ENCODE measurements at regions not wholly inside any gene's neighbourhood (a gene's known extent, or its start where the extent isn't known, plus 50 kb on each side); places are given as distances from the start of the nearest gene placed in this dataset.

- Mint-ChIP-seq H3K27ac (no peak overlapping the region), H3K4me3 (no peak overlapping the region), H3K27me3 (no peaks in the 10 kb centered on the region), H3K9me3 (peaks cover 9% of the 10 kb centered on the region), H3K36me3 (ENCODE audit: low read depth) (no peaks in the 10 kb centered on the region), H3K4me1 (ENCODE audit: low read depth) (no peaks in the 10 kb centered on the region)
- H3K9me3 ChIP-seq (ENCODE audit: control insufficient read depth in 1 of 2, insufficient read depth in 1 of 2, low read length in 2 of 2) = no peaks in the 10 kb centered on the region
- H3K4me3 ChIP-seq (ENCODE audit: low read length) = no peak overlapping the region
- H3K4me1 ChIP-seq (ENCODE audit: insufficient read depth, low read length) = no peaks in the 10 kb centered on the region
- ATAC-seq (ENCODE audit: poor library complexity) (no peak), DNase-seq (no peak)
- H3K27ac ChIP-seq (ENCODE audit: low read depth in 1 of 2, low read length in 2 of 2) = no peak overlapping the region
- POLR2A ChIA-PET = no interaction called here
- no peaks in the 10 kb centered on the region for H3K27me3 ChIP-seq (ENCODE audit: control insufficient read depth in 1 of 2, insufficient read depth in 2 of 2, low read length in 2 of 2)
- CTCF ChIA-PET = no interaction called here
- no peaks in the 10 kb centered on the region for H3K36me3 ChIP-seq (ENCODE audit: insufficient read depth, low read length)
- TF ChIP-seq CTCF (IDR thresholded peaks at IDR 0.05) = no peak
- intact Hi-C loops (cut with DNase I, micrococcal nuclease) = no loop called here
These were observed 430.4 kb downstream of the CAAP1 start for GRCh38 chr9:26462213-26462612.

GRCh38 chr9:26460624-26461023, 432.0 kb downstream of the CAAP1 start:
- no peaks in the 10 kb centered on the region for H3K36me3 ChIP-seq (ENCODE audit: insufficient read depth, low read length)
- H3K9me3 ChIP-seq (ENCODE audit: control insufficient read depth in 1 of 2, insufficient read depth in 1 of 2, low read length in 2 of 2) = no peaks in the 10 kb centered on the region
- POLR2A ChIA-PET = no interaction called here
- no peak overlapping the region for H3K27ac Mint-ChIP-seq
- peaks cover 9% of the 10 kb centered on the region for H3K9me3 Mint-ChIP-seq
- DNase-seq = no peak
- ATAC-seq (ENCODE audit: poor library complexity) = no peak
- H3K36me3 Mint-ChIP-seq (ENCODE audit: low read depth) = no peaks in the 10 kb centered on the region
- intact Hi-C loops (cut with DNase I, micrococcal nuclease) = no loop called here
- CTCF ChIA-PET = no interaction called here
- no peaks in the 10 kb centered on the region for H3K27me3 Mint-ChIP-seq
- no peak overlapping the region for H3K4me3 Mint-ChIP-seq
- H3K4me1 ChIP-seq (ENCODE audit: insufficient read depth, low read length) = no peaks in the 10 kb centered on the region
- no peak overlapping the region for H3K27ac ChIP-seq (ENCODE audit: low read depth in 1 of 2, low read length in 2 of 2)
- H3K4me1 Mint-ChIP-seq (ENCODE audit: low read depth) = no peaks in the 10 kb centered on the region
- TF ChIP-seq CTCF (IDR thresholded peaks at IDR 0.05) = no peak
- H3K27me3 ChIP-seq (ENCODE audit: control insufficient read depth in 1 of 2, insufficient read depth in 2 of 2, low read length in 2 of 2) = no peaks in the 10 kb centered on the region
- H3K4me3 ChIP-seq (ENCODE audit: low read length) = no peak overlapping the region

- intact Hi-C loops (cut with DNase I, micrococcal nuclease) = no loop called here
- Mint-ChIP-seq H3K4me3 (no peak overlapping the region), H3K27me3 (no peaks in the 10 kb centered on the region), H3K9me3 (peaks cover 7% of the 10 kb centered on the region), H3K27ac (no peak overlapping the region), H3K36me3 (ENCODE audit: low read depth) (no peaks in the 10 kb centered on the region), H3K4me1 (ENCODE audit: low read depth) (no peaks in the 10 kb centered on the region)
- ChIA-PET POLR2A (no interaction called here), CTCF (no interaction called here)
- Histone ChIP-seq H3K27me3 (ENCODE audit: control insufficient read depth in 1 of 2, insufficient read depth in 2 of 2, low read length in 2 of 2) (no peaks in the 10 kb centered on the region), H3K36me3 (ENCODE audit: insufficient read depth, low read length) (no peaks in the 10 kb centered on the region), H3K4me3 (ENCODE audit: low read length) (no peak overlapping the region), H3K9me3 (ENCODE audit: control insufficient read depth in 1 of 2, insufficient read depth in 1 of 2, low read length in 2 of 2) (no peaks in the 10 kb centered on the region), H3K27ac (ENCODE audit: low read depth in 1 of 2, low read length in 2 of 2) (no peak overlapping the region), H3K4me1 (ENCODE audit: insufficient read depth, low read length) (no peaks in the 10 kb centered on the region)
- TF ChIP-seq CTCF (IDR thresholded peaks at IDR 0.05) = no peak
- ATAC-seq (ENCODE audit: poor library complexity) = no peak
- DNase-seq = no peak
These were observed 432.6 kb downstream of the CAAP1 start for GRCh38 chr9:26459959-26460358.

All from CD4-positive, alpha-beta T cell (primary cell).